ENCODE measurements at regions not wholly inside any gene's neighbourhood (a gene's known extent, or its start where the extent isn't known, plus 50 kb on each side); places are given as distances from the start of the nearest gene placed in this dataset.

GRCh38 chr11:116258821-116259220 is 514.0 kb downstream of the BUD13 start:
- 92% methylated on average over 3 of the region's 3 CpGs for WGBS (ENCODE audit: insufficient coverage)
- no peaks in the 10 kb centered on the region for H3K27me3 ChIP-seq (ENCODE audit: control insufficient read depth, insufficient read depth, low read length)
- ATAC-seq (no peak), DNase-seq (no peak)
- no peaks in the 10 kb centered on the region for H3K36me3 ChIP-seq (ENCODE audit: control insufficient read depth, insufficient read depth, low read length)
- Mint-ChIP-seq H3K36me3 (no peaks in the 10 kb centered on the region), H3K27me3 (ENCODE audit: low read depth in 2 of 2) (peaks cover 16 to 39% of the 10 kb centered on the region in 2 donors), H3K4me3 (no peak overlapping the region), H3K4me1 (no peaks in the 10 kb centered on the region), H3K27ac (no peak overlapping the region), H3K9me3 (no peaks in the 10 kb centered on the region)
- H3K27ac ChIP-seq (ENCODE audit: low read length): no peak overlapping the region
- intact Hi-C loops (cut with micrococcal nuclease): no loop called here
- no peaks in the 10 kb centered on the region for H3K4me1 ChIP-seq (ENCODE audit: control insufficient read depth, insufficient read depth, low read length)
- TF ChIP-seq CTCF (IDR thresholded peaks at IDR 0.05): no peak
- no peak overlapping the region for H3K4me3 ChIP-seq (ENCODE audit: low read length)
- no peaks in the 10 kb centered on the region for H3K9me3 ChIP-seq (ENCODE audit: control insufficient read depth, insufficient read depth, low read length)

- no peak for TF ChIP-seq CTCF (IDR thresholded peaks at IDR 0.05)
- H3K27ac ChIP-seq (ENCODE audit: low read length): no peak overlapping the region
- no peak for DNase-seq
- H3K27me3 ChIP-seq (ENCODE audit: control insufficient read depth, insufficient read depth, low read length): no peaks in the 10 kb centered on the region
- 86% methylated on average over 4 of the region's 4 CpGs for WGBS (ENCODE audit: insufficient coverage)
- no peak overlapping the region for H3K27ac Mint-ChIP-seq
- ATAC-seq: no peak
- H3K27me3 Mint-ChIP-seq (ENCODE audit: low read depth in 2 of 2): peaks cover 13 to 30% of the 10 kb centered on the region in 2 donors
- H3K4me1 Mint-ChIP-seq: no peaks in the 10 kb centered on the region
- no peaks in the 10 kb centered on the region for H3K4me1 ChIP-seq (ENCODE audit: control insufficient read depth, insufficient read depth, low read length)
- no peaks in the 10 kb centered on the region for H3K9me3 Mint-ChIP-seq
- H3K9me3 ChIP-seq (ENCODE audit: control insufficient read depth, insufficient read depth, low read length): no peaks in the 10 kb centered on the region
- no peaks in the 10 kb centered on the region for H3K36me3 Mint-ChIP-seq
- no peak overlapping the region for H3K4me3 Mint-ChIP-seq
- no peak overlapping the region for H3K4me3 ChIP-seq (ENCODE audit: low read length)
- intact Hi-C loops (cut with micrococcal nuclease): no loop called here
- H3K36me3 ChIP-seq (ENCODE audit: control insufficient read depth, insufficient read depth, low read length): no peaks in the 10 kb centered on the region
Measured at GRCh38 chr11:116257883-116258282, 514.9 kb downstream of the BUD13 start.

- Mint-ChIP-seq H3K36me3 (no peaks in the 10 kb centered on the region), H3K4me3 (no peak overlapping the region), H3K4me1 (no peaks in the 10 kb centered on the region), H3K27ac (no peak overlapping the region), H3K9me3 (no peaks in the 10 kb centered on the region), H3K27me3 (ENCODE audit: low read depth in 2 of 2) (peaks cover 9 to 28% of the 10 kb centered on the region in 2 donors)
- no peaks in the 10 kb centered on the region for H3K36me3 ChIP-seq (ENCODE audit: control insufficient read depth, insufficient read depth, low read length)
- WGBS (ENCODE audit: insufficient coverage): 22% methylated on average over 1 of the region's 1 CpG
- intact Hi-C loops (cut with micrococcal nuclease): no loop called here
- no peak overlapping the region for H3K4me3 ChIP-seq (ENCODE audit: low read length)
- TF ChIP-seq CTCF (IDR thresholded peaks at IDR 0.05): no peak
- H3K27me3 ChIP-seq (ENCODE audit: control insufficient read depth, insufficient read depth, low read length): no peaks in the 10 kb centered on the region
- ATAC-seq (no peak), DNase-seq (no peak)
- no peaks in the 10 kb centered on the region for H3K4me1 ChIP-seq (ENCODE audit: control insufficient read depth, insufficient read depth, low read length)
- H3K9me3 ChIP-seq (ENCODE audit: control insufficient read depth, insufficient read depth, low read length): no peaks in the 10 kb centered on the region
- H3K27ac ChIP-seq (ENCODE audit: low read length): no peak overlapping the region
Measured at GRCh38 chr11:116257092-116257491, 515.7 kb downstream of the BUD13 start.

- H3K27ac Mint-ChIP-seq: no peak overlapping the region
- Histone ChIP-seq H3K9me3 (ENCODE audit: control insufficient read depth, insufficient read depth, low read length) (no peaks in the 10 kb centered on the region), H3K27me3 (ENCODE audit: control insufficient read depth, insufficient read depth, low read length) (no peaks in the 10 kb centered on the region), H3K4me1 (ENCODE audit: control insufficient read depth, insufficient read depth, low read length) (no peaks in the 10 kb centered on the region), H3K27ac (ENCODE audit: low read length) (no peak overlapping the region), H3K4me3 (ENCODE audit: low read length) (no peak overlapping the region), H3K36me3 (ENCODE audit: control insufficient read depth, insufficient read depth, low read length) (no peaks in the 10 kb centered on the region)
- H3K4me1 Mint-ChIP-seq: no peaks in the 10 kb centered on the region
- H3K36me3 Mint-ChIP-seq: no peaks in the 10 kb centered on the region
- 76% methylated on average over 8 of the region's 8 CpGs for WGBS (ENCODE audit: insufficient coverage)
- TF ChIP-seq CTCF (IDR thresholded peaks at IDR 0.05): no peak
- DNase-seq (no peak), ATAC-seq (no peak)
- H3K4me3 Mint-ChIP-seq: no peak overlapping the region
- intact Hi-C loops (cut with micrococcal nuclease): no loop called here
- H3K9me3 Mint-ChIP-seq: no peaks in the 10 kb centered on the region
- H3K27me3 Mint-ChIP-seq (ENCODE audit: low read depth in 2 of 2): peaks cover 5 to 22% of the 10 kb centered on the region in 2 donors
Measured at GRCh38 chr11:116256215-116256614, 516.6 kb downstream of the BUD13 start.
